NCI-H510A (cell line): ENCODE measurements at regions not wholly inside any gene's neighbourhood (a gene's known extent, or its start where the extent isn't known, plus 50 kb on each side); places are given as distances from the start of the nearest gene placed in this dataset.
"Not testable (repeated sequence)": the region's sequence is repeated elsewhere in the genome, so short reads cannot be mapped to it uniquely, and the experiment has no call there.

Source experiments
- DNase-seq: peaks from one replicate; lab custom pipeline; 2025; lab: John Stamatoyannopoulos, UW

- no peak for DNase-seq
These were observed 1524.4 kb upstream of the AGA start for GRCh38 chr4:178966644-178967043.

- DNase-seq: no peak
These were observed 1528.3 kb upstream of the AGA start for GRCh38 chr4:178970433-178971140.

- no peak for DNase-seq
These were observed 1534.6 kb upstream of the AGA start for GRCh38 chr4:178976861-178977260.

- DNase-seq: no peak
These were observed 1551.1 kb upstream of the AGA start for GRCh38 chr4:178993306-178993705.

- DNase-seq: no peak
These were observed 1559.7 kb upstream of the AGA start for GRCh38 chr4:179001918-179002317.

- DNase-seq: no peak
These were observed 1565.5 kb upstream of the AGA start for GRCh38 chr4:179007755-179008154.

- no peak for DNase-seq
These were observed 1575.3 kb upstream of the AGA start for GRCh38 chr4:179017581-179017980.

- DNase-seq: no peak
These were observed 1585.3 kb upstream of the AGA start for GRCh38 chr4:179027569-179027968.

GRCh38 chr4:179028321-179028720, 1586.1 kb upstream of the AGA start:
- DNase-seq: no peak

GRCh38 chr4:179029683-179030082, 1587.4 kb upstream of the AGA start:
- no peak for DNase-seq

GRCh38 chr4:179040259-179040658, 1598.0 kb upstream of the AGA start:
- DNase-seq: no peak

- DNase-seq: no peak
These were observed 1606.7 kb upstream of the AGA start for GRCh38 chr4:179048839-179049453.

- no peak for DNase-seq
These were observed 1609.0 kb upstream of the AGA start for GRCh38 chr4:179051206-179051605.

GRCh38 chr4:179059396-179059795, 1617.2 kb upstream of the AGA start:
- no peak for DNase-seq

GRCh38 chr4:179066254-179066653, 1624.0 kb upstream of the AGA start:
- DNase-seq: not testable (repeated sequence)

GRCh38 chr4:179071131-179071530, 1628.9 kb upstream of the AGA start:
- no peak for DNase-seq

- no peak for DNase-seq
These were observed 1634.6 kb upstream of the AGA start for GRCh38 chr4:179076865-179077264.

- DNase-seq: no peak
These were observed 1653.5 kb upstream of the AGA start for GRCh38 chr4:179095585-179096221.

- DNase-seq: no peak
These were observed 1655.5 kb upstream of the AGA start for GRCh38 chr4:179097741-179098140.

GRCh38 chr4:179110356-179110755, 1668.1 kb upstream of the AGA start:
- no peak for DNase-seq

- DNase-seq: no peak
These were observed 1668.6 kb upstream of the AGA start for GRCh38 chr4:179110816-179111215.

GRCh38 chr4:179112441-179113170, 1670.4 kb upstream of the AGA start:
- DNase-seq: no peak

GRCh38 chr4:179114615-179115014, 1672.4 kb upstream of the AGA start:
- DNase-seq: no peak
